H1 (cell line): ENCODE measurements at regions not wholly inside any gene's neighbourhood (a gene's known extent, or its start where the extent isn't known, plus 50 kb on each side); places are given as distances from the start of the nearest gene placed in this dataset.
A peak's percentile ranks its signal among the peaks of the same experiment; 100 is the strongest.

Experiments
- CTCF ChIA-PET: fragments of 300-600 bp; sonication (Branson Sonifier 250); formaldehyde crosslinking; loops from one replicate; lab custom pipeline; 2021; ENCODE audit not compliant: partially characterized antibody; lab: Charles Lee
- POLR2A ChIA-PET: fragments of 300-600 bp; sonication (Branson Sonifier 250); formaldehyde crosslinking; loops from one replicate; lab custom pipeline; 2021; ENCODE audit warnings: inconsistent platforms; ENCODE audit not compliant: partially characterized antibody; lab: Charles Lee
- DNase-seq, 2 experiments: peaks; one replicate each; pipeline versions ENCODE4 v3.0.0 to v3.0.0-alpha.2; 2010 to 2022; ENCODE audit warnings: low spot score in 2 of 2, low read depth in 1 of 2, mixed read lengths in 1 of 2
- FAIRE-seq: peaks from 2 replicates; lab custom pipeline; 2011; peaks lifted over from hg19 to GRCh38; lab: Jason Lieb, UNC
- H2AFZ ChIP-seq: 2 replicates; pipeline ENCODE4 v1.8.1; 2012; ENCODE audit warnings: low read length, inconsistent platforms
- H2AK5ac ChIP-seq: 2 replicates; pipeline ENCODE4 v1.6.1; 2013; ENCODE audit warnings: low read depth, low read length
- H2BK120ac ChIP-seq: replicated peaks from 2 replicates; pipeline ENCODE3; 2013; ENCODE audit warnings: low read depth, low read length, inconsistent platforms
- H2BK12ac ChIP-seq: 2 replicates; pipeline ENCODE4 v1.6.1; 2013; ENCODE audit warnings: low read depth, low read length
- H2BK15ac ChIP-seq: 2 replicates; pipeline ENCODE4 v1.6.1; 2013; ENCODE audit warnings: low read length
- H2BK20ac ChIP-seq: 2 replicates; pipeline ENCODE4 v1.6.1; 2013; ENCODE audit warnings: low read length
- H2BK5ac ChIP-seq: 2 replicates; pipeline ENCODE4 v1.6.1; 2013; ENCODE audit warnings: low read depth, low read length
- H3K14ac ChIP-seq: 2 replicates; pipeline ENCODE4 v1.6.1; 2013; ENCODE audit warnings: inconsistent platforms; ENCODE audit not compliant: insufficient read length
- H3K18ac ChIP-seq: 2 replicates; pipeline ENCODE4 v1.6.1; 2013; ENCODE audit warnings: low read length; ENCODE audit errors: extremely low read depth
- H3K23ac ChIP-seq: 2 replicates; pipeline ENCODE4 v1.6.1; 2013; ENCODE audit warnings: inconsistent platforms; ENCODE audit not compliant: insufficient read length
- H3K23me2 ChIP-seq: 2 replicates; pipeline ENCODE4 v1.6.1; 2013; ENCODE audit warnings: low read depth, low read length
- H3K27ac ChIP-seq: 2 replicates; pipeline ENCODE4 v1.6.1; 2011; ENCODE audit warnings: low read depth, low read length, inconsistent platforms
- H3K27me3 ChIP-seq, 4 experiments: replicated peaks in 1 of 4; 1 replicate in 1 of 4; 2 replicates in 3 of 4; pipeline versions ENCODE4 v1.6.1 to v1.8.1; 2011 to 2013; ENCODE audit warnings: low read length in 3 of 4, mild to moderate bottlenecking in 3 of 4, inconsistent platforms in 2 of 4, mixed read lengths in 2 of 4, moderate library complexity in 1 of 4; ENCODE audit not compliant: control insufficient read depth in 3 of 4, insufficient read depth in 3 of 4; ENCODE audit errors: extremely low read depth in 1 of 4
- H3K36me3 ChIP-seq, 4 experiments: 2 replicates each; pipeline versions ENCODE4 v1.6.1 to v1.8.1; 2011 to 2013; ENCODE audit warnings: mild to moderate bottlenecking in 4 of 4, low read length in 3 of 4, moderate library complexity in 2 of 4, control low read depth in 1 of 4, inconsistent platforms in 1 of 4; ENCODE audit not compliant: insufficient read depth in 4 of 4, control insufficient read depth in 2 of 4
- H3K4ac ChIP-seq: replicated peaks from 2 replicates; pipeline ENCODE3; 2013; ENCODE audit warnings: low read length, low read depth, mixed read lengths, inconsistent platforms; ENCODE audit not compliant: insufficient read length
- H3K4me1 ChIP-seq, 4 experiments: replicated peaks in 1 of 4; 1 replicate in 1 of 4; 2 replicates in 3 of 4; pipeline versions ENCODE4 v1.6.1 to v1.8.1; 2011 to 2013; ENCODE audit warnings: low read length in 3 of 4, inconsistent platforms in 2 of 4, mixed read lengths in 1 of 4; ENCODE audit not compliant: insufficient read depth in 4 of 4, control insufficient read depth in 3 of 4
- H3K4me2 ChIP-seq, 2 experiments: 2 replicates each; pipeline versions ENCODE4 v1.6.1 to v1.8.1; 2011 to 2013; ENCODE audit warnings: low read depth in 2 of 2, low read length in 2 of 2, control low read depth in 1 of 2, inconsistent platforms in 1 of 2, mild to moderate bottlenecking in 1 of 2; ENCODE audit not compliant: insufficient read depth in 1 of 2
- H3K4me3 ChIP-seq, 4 experiments: fragments of 200-600, 300-600 bp in 1 of 4; sonication (generic), shearing (Covaris generic), sonication (Bioruptor Twin) in 1 of 4; 2 replicates each; pipeline versions ENCODE4 v1.5.1 to v1.8.1; 2011 to 2016; ENCODE audit warnings: low read length in 4 of 4, low read depth in 3 of 4, control low read depth in 2 of 4, inconsistent platforms in 2 of 4, mild to moderate bottlenecking in 2 of 4, mixed read lengths in 1 of 4, moderate library complexity in 1 of 4; ENCODE audit not compliant: insufficient read depth in 2 of 4; ENCODE audit errors: extremely low read depth in 1 of 4
- H3K56ac ChIP-seq: replicated peaks from 2 replicates; pipeline ENCODE3; 2013; ENCODE audit warnings: low read depth, mild to moderate bottlenecking, mixed read lengths, low read length, inconsistent platforms; ENCODE audit not compliant: insufficient read length
- H3K79me1 ChIP-seq: 2 replicates; pipeline ENCODE4 v1.6.1; 2013; ENCODE audit warnings: low read depth, low read length, control low read depth
- H3K79me2 ChIP-seq, 2 experiments: 2 replicates each; pipeline versions ENCODE4 v1.6.1 to v1.8.1; 2012 to 2013; ENCODE audit warnings: low read length in 2 of 2, mild to moderate bottlenecking in 2 of 2, inconsistent platforms in 1 of 2; ENCODE audit not compliant: insufficient read depth in 2 of 2, control insufficient read depth in 1 of 2
- H3K9ac ChIP-seq, 4 experiments: replicated peaks in 1 of 4; 1 replicate in 1 of 4; 2 replicates in 3 of 4; pipeline versions ENCODE4 v1.6.1 to v1.8.1; 2011 to 2013; ENCODE audit warnings: low read depth in 3 of 4, low read length in 3 of 4, control low read depth in 2 of 4, mild to moderate bottlenecking in 2 of 4, moderate library complexity in 2 of 4, inconsistent platforms in 1 of 4; ENCODE audit errors: extremely low read depth in 1 of 4
- H3K9me3 ChIP-seq, 2 experiments: 2 replicates each; pipeline versions ENCODE4 v1.6.1 to v1.8.1; 2012 to 2013; ENCODE audit warnings: mild to moderate bottlenecking in 2 of 2, moderate library complexity in 2 of 2, control low read depth in 1 of 2, inconsistent platforms in 1 of 2, low read depth in 1 of 2, low read length in 1 of 2, mixed read lengths in 1 of 2; ENCODE audit not compliant: insufficient read depth in 2 of 2
- H4K20me1 ChIP-seq, 2 experiments: replicated peaks in 1 of 2; 2 replicates each; pipeline versions ENCODE3 to v1.8.1; 2011 to 2013; ENCODE audit warnings: inconsistent platforms in 2 of 2, low read length in 2 of 2, mild to moderate bottlenecking in 1 of 2; ENCODE audit not compliant: insufficient read depth in 2 of 2, control insufficient read depth in 1 of 2
- H4K5ac ChIP-seq: 2 replicates; pipeline ENCODE4 v1.6.1; 2013; ENCODE audit warnings: low read length, low read depth, mixed read lengths, inconsistent platforms; ENCODE audit not compliant: insufficient read length
- H4K8ac ChIP-seq: 2 replicates; pipeline ENCODE4 v1.8.0; 2013; ENCODE audit warnings: mild to moderate bottlenecking, moderate library complexity, low read length, inconsistent platforms; ENCODE audit not compliant: insufficient read depth; ENCODE audit errors: extremely low read depth
- H4K91ac ChIP-seq: replicated peaks from 2 replicates; pipeline ENCODE3; 2013; ENCODE audit warnings: low read length, mixed read lengths, inconsistent platforms; ENCODE audit not compliant: insufficient read length
- WGBS, 2 experiments: shearing (Covaris generic) in 1 of 2; methylation state at CpG; one replicate each; pipeline versions ENCODE4 v1.1.6 to v1.1.7; 2013 to 2015; ENCODE audit warnings: low lambda C conversion rate in 2 of 2, mixed read lengths in 2 of 2, inconsistent platforms in 1 of 2, low coverage in 1 of 2, missing lambda C conversion rate in 1 of 2; ENCODE audit not compliant: insufficient replicate concordance in 2 of 2, insufficient coverage in 1 of 2, insufficient read length in 1 of 2; ENCODE audit errors: extremely low coverage in 1 of 2, missing lambda C conversion rate in 1 of 2; 5-methylcytosine and 5-hydroxymethylcytosine counted together

- H4K91ac ChIP-seq = no peak overlapping the region
- H3K27me3 ChIP-seq = no peaks in the 10 kb centered on the region
- peaks cover 2 to 12% (median 5%) of the 10 kb centered on the region in 4 experiments; a peak in 3 of 7 replicates for H3K4me1 ChIP-seq
- no peak overlapping the region for H3K4me2 ChIP-seq
- no peaks in the 10 kb centered on the region for H3K79me1 ChIP-seq
- no peak overlapping the region for H2AFZ ChIP-seq
- H3K9me3 ChIP-seq = no peaks in the 10 kb centered on the region
- WGBS, 2 experiments = 89% methylated on average over 5 of the region's 5 CpGs; no CpG with 5 or more reads in 1 of the 2 experiments
- no peak overlapping the region for H3K27ac ChIP-seq
- H3K23me2 ChIP-seq = no peaks in the 10 kb centered on the region; the same call in 1 of the 2 replicates
- no peak overlapping the region for H3K9ac ChIP-seq
- H3K36me3 ChIP-seq = no peaks in the 10 kb centered on the region; a peak in 1 of 8 replicates
- H3K18ac ChIP-seq = no peak overlapping the region
- no peak overlapping the region for H2BK15ac ChIP-seq
- H3K56ac ChIP-seq = no peak overlapping the region
- H3K4me3 ChIP-seq = no peak overlapping the region
- no peaks in the 10 kb centered on the region for H4K20me1 ChIP-seq
- CTCF ChIA-PET = no interaction called here
- no peak overlapping the region for H4K8ac ChIP-seq
- H3K14ac ChIP-seq = no peak overlapping the region
- POLR2A ChIA-PET = no interaction called here
- DNase-seq (no peak), FAIRE-seq (no peak)
- H2BK120ac ChIP-seq = peak overlapping the region; percentile 31
- no peak overlapping the region for H3K4ac ChIP-seq
- no peak overlapping the region for H3K23ac ChIP-seq
- no peaks in the 10 kb centered on the region for H3K79me2 ChIP-seq
- H2AK5ac ChIP-seq = no peak overlapping the region
- no peak overlapping the region for H2BK12ac ChIP-seq
- H2BK5ac ChIP-seq = no peak overlapping the region
- no peak overlapping the region for H4K5ac ChIP-seq
- no peak overlapping the region for H2BK20ac ChIP-seq
Observed at GRCh38 chr9:85858056-85858750, 82.7 kb upstream of the NAA35 start.
